Duodenal mucosa (tissue), 2 donors: ENCODE measurements at regions not wholly inside any gene's neighbourhood (a gene's known extent, or its start where the extent isn't known, plus 50 kb on each side); places are given as distances from the start of the nearest gene placed in this dataset.

ENCODE experiments used
- H3K27ac ChIP-seq: one replicate; pipeline ENCODE4 v1.7.0; 2013; ENCODE audit warnings: low read depth, low read length
- H3K27me3 ChIP-seq, 2 donors: one replicate each; pipeline ENCODE4 v1.7.0; 2013; ENCODE audit warnings: low read length in 2 of 2, control low read depth in 1 of 2; ENCODE audit not compliant: insufficient read depth in 2 of 2, control insufficient read depth in 1 of 2
- H3K36me3 ChIP-seq, 2 donors: one replicate each; pipeline ENCODE4 v1.7.0; 2013; ENCODE audit warnings: low read length in 2 of 2, control low read depth in 1 of 2; ENCODE audit not compliant: insufficient read depth in 2 of 2, control insufficient read depth in 1 of 2
- H3K4me1 ChIP-seq, 2 donors: one replicate each; pipeline ENCODE4 v1.7.0; 2013; ENCODE audit warnings: low read length in 2 of 2, control low read depth in 1 of 2; ENCODE audit not compliant: insufficient read depth in 2 of 2, control insufficient read depth in 1 of 2
- H3K4me3 ChIP-seq, 2 donors: one replicate each; pipeline ENCODE4 v1.7.0; 2013; ENCODE audit warnings: low read length in 2 of 2, low read depth in 1 of 2
- H3K9ac ChIP-seq, 2 donors: one replicate each; pipeline ENCODE4 v1.7.0; 2013; ENCODE audit warnings: low read length in 2 of 2, low read depth in 1 of 2
- H3K9me3 ChIP-seq, 2 donors: one replicate each; pipeline ENCODE4 v1.7.0; 2013; ENCODE audit warnings: low read length in 2 of 2, control low read depth in 1 of 2; ENCODE audit not compliant: control insufficient read depth in 1 of 2

GRCh38 chr9:79312686-79313421 is 258.9 kb upstream of the TLE4 start:
- Histone ChIP-seq H3K27me3 (no peaks in the 10 kb centered on the region), H3K27ac (no peak overlapping the region), H3K4me3 (no peak overlapping the region), H3K4me1 (no peaks in the 10 kb centered on the region), H3K36me3 (no peaks in the 10 kb centered on the region), H3K9ac (no peak overlapping the region), H3K9me3 (no peaks in the 10 kb centered on the region)

- no peak overlapping the region for H3K9ac ChIP-seq
- no peaks in the 10 kb centered on the region for H3K4me1 ChIP-seq
- H3K27ac ChIP-seq = no peak overlapping the region
- H3K4me3 ChIP-seq = no peak overlapping the region
- H3K27me3 ChIP-seq = no peaks in the 10 kb centered on the region
- no peaks in the 10 kb centered on the region for H3K36me3 ChIP-seq
- no peaks in the 10 kb centered on the region for H3K9me3 ChIP-seq
Measured at GRCh38 chr9:79325501-79325900, 246.3 kb upstream of the TLE4 start.

- Histone ChIP-seq H3K4me3 (no peak overlapping the region), H3K27me3 (no peaks in the 10 kb centered on the region), H3K9ac (no peak overlapping the region)
Measured at GRCh38 chr9:79329861-79330260, 241.9 kb upstream of the TLE4 start.

GRCh38 chr9:79334001-79334400 is 237.8 kb upstream of the TLE4 start:
- no peak overlapping the region for H3K27ac ChIP-seq
- no peak overlapping the region for H3K9ac ChIP-seq
- no peaks in the 10 kb centered on the region for H3K36me3 ChIP-seq
- H3K27me3 ChIP-seq = no peaks in the 10 kb centered on the region
- no peaks in the 10 kb centered on the region for H3K4me1 ChIP-seq
- H3K4me3 ChIP-seq = no peak overlapping the region
- peaks cover 9 to 10% of the 10 kb centered on the region in 2 donors for H3K9me3 ChIP-seq

More at GRCh38 chr9:79329861-79330260, 241.9 kb upstream of the TLE4 start:
- Histone ChIP-seq H3K27ac (no peak overlapping the region), H3K36me3 (no peaks in the 10 kb centered on the region), H3K4me1 (no peaks in the 10 kb centered on the region), H3K9me3 (no peaks in the 10 kb centered on the region)

- Histone ChIP-seq H3K27ac (no peak overlapping the region), H3K4me1 (no peaks in the 10 kb centered on the region), H3K9me3 (peaks cover 9 to 10% of the 10 kb centered on the region in 2 donors), H3K27me3 (no peaks in the 10 kb centered on the region), H3K36me3 (no peaks in the 10 kb centered on the region), H3K4me3 (no peak overlapping the region), H3K9ac (no peak overlapping the region)
Measured at GRCh38 chr9:79334711-79335110, 237.1 kb upstream of the TLE4 start.

- Histone ChIP-seq H3K27me3 (no peaks in the 10 kb centered on the region), H3K36me3 (no peaks in the 10 kb centered on the region), H3K4me1 (no peaks in the 10 kb centered on the region), H3K9ac (no peak overlapping the region), H3K27ac (no peak overlapping the region), H3K4me3 (no peak overlapping the region), H3K9me3 (peaks cover 9 to 10% of the 10 kb centered on the region in 2 donors)
Measured at GRCh38 chr9:79335987-79336386, 235.8 kb upstream of the TLE4 start.

- Histone ChIP-seq H3K9me3 (peaks cover 5 to 6% of the 10 kb centered on the region in 2 donors), H3K36me3 (no peaks in the 10 kb centered on the region), H3K4me3 (no peak overlapping the region), H3K9ac (no peak overlapping the region), H3K4me1 (no peaks in the 10 kb centered on the region), H3K27ac (no peak overlapping the region), H3K27me3 (no peaks in the 10 kb centered on the region)
Measured at GRCh38 chr9:79341561-79341960, 230.2 kb upstream of the TLE4 start.

- no peaks in the 10 kb centered on the region for H3K9me3 ChIP-seq
- no peak overlapping the region for H3K27ac ChIP-seq
- no peak overlapping the region for H3K9ac ChIP-seq
- H3K27me3 ChIP-seq = no peaks in the 10 kb centered on the region
- H3K36me3 ChIP-seq = no peaks in the 10 kb centered on the region
- no peak overlapping the region for H3K4me3 ChIP-seq
- no peaks in the 10 kb centered on the region for H3K4me1 ChIP-seq
Measured at GRCh38 chr9:79346350-79347020, 225.3 kb upstream of the TLE4 start.

- Histone ChIP-seq H3K9ac (no peak overlapping the region), H3K36me3 (no peaks in the 10 kb centered on the region), H3K9me3 (no peaks in the 10 kb centered on the region), H3K27ac (no peak overlapping the region), H3K4me1 (no peaks in the 10 kb centered on the region), H3K27me3 (no peaks in the 10 kb centered on the region), H3K4me3 (no peak overlapping the region)
Measured at GRCh38 chr9:79352322-79352721, 219.4 kb upstream of the TLE4 start.

- H3K9ac ChIP-seq = no peak overlapping the region
- no peaks in the 10 kb centered on the region for H3K36me3 ChIP-seq
- H3K27me3 ChIP-seq = no peaks in the 10 kb centered on the region
- H3K4me1 ChIP-seq = no peaks in the 10 kb centered on the region
- no peak overlapping the region for H3K27ac ChIP-seq
- no peaks in the 10 kb centered on the region for H3K9me3 ChIP-seq
- no peak overlapping the region for H3K4me3 ChIP-seq
Measured at GRCh38 chr9:79353856-79354520, 217.8 kb upstream of the TLE4 start.
